ENCODE measurements at regions not wholly inside any gene's neighbourhood (a gene's known extent, or its start where the extent isn't known, plus 50 kb on each side); places are given as distances from the start of the nearest gene placed in this dataset.
A peak's percentile ranks its signal among the peaks of the same experiment; 100 is the strongest.
"Not testable (repeated sequence)": the region's sequence is repeated elsewhere in the genome, so short reads cannot be mapped to it uniquely, and the experiment has no call there.

DNA sequence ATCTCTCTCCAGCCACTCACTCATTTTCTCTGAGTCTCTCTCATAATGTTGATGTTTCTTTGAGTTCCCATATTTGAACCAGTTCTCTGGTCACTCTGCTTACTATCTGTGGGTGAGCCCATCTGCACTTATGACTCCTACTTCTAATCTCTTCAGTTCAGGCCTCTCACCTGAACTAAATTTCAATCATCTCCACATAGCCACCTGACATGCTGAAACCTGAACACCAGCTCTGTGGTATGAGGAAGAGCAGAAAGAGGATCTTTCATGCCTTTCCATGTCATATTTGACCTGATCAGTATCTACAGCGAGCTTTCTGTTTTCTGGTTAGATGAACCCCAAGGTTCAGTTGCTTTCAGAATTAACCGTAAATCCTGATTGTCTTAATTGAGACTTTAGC, 122.2 kb upstream of the ESX1 start:
- DNase-seq (ENCODE audit: low read depth in 2 of 2): no peak

DNA sequence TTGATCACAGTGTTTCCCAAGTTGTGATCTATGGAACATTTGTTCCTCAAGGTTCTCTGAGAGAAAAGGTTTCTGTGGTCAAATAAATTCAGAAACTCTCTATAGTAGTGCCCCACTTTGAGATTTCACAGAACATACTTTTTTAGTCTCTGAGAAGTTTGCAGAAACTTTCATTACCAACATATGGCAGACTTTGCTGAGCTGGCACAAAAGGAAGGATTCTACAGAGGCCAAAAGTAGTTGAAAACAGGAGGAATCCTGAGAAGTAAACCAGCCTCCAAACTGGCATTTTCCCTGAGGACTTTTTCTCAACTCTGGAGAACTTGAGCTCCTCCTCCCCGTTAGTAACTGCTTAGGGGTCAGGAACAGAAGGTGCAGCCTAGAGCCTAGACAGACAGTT, 117.8 kb upstream of the ESX1 start:
- no peak for DNase-seq (ENCODE audit: low read depth in 2 of 2)

GRCh38 chrX:104370089-104370488, 115.4 kb upstream of the ESX1 start:
- no peak for DNase-seq (ENCODE audit: low read depth in 2 of 2)

GRCh38 chrX:104360774-104361173, 106.0 kb upstream of the ESX1 start:
- DNase-seq (ENCODE audit: low read depth in 2 of 2): not testable (repeated sequence)

DNA sequence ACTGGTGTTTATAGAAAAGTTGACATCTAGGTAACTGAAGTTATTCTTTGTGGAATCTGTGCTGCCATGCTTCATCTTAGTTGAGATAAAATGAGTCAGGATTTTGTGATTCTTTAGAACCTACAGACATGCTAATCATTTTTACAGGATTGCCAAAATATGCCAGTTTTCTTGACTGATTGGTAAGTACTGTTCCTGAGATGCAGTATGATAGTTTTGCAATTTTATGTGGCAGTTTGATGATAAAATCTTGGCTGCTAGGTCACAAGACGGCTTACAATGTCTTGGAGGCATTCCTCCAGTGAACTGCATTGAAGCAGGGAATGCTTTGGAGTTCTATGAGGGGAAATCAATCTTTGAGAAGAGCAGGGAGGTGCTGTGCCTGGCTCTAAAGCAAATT, 104.4 kb upstream of the ESX1 start:
- DNase-seq (ENCODE audit: low read depth in 2 of 2): no peak

- DNase-seq (ENCODE audit: low read depth in 2 of 2): no peak
These were observed 96.5 kb upstream of the ESX1 start for GRCh38 chrX:104351173-104351769.

DNA sequence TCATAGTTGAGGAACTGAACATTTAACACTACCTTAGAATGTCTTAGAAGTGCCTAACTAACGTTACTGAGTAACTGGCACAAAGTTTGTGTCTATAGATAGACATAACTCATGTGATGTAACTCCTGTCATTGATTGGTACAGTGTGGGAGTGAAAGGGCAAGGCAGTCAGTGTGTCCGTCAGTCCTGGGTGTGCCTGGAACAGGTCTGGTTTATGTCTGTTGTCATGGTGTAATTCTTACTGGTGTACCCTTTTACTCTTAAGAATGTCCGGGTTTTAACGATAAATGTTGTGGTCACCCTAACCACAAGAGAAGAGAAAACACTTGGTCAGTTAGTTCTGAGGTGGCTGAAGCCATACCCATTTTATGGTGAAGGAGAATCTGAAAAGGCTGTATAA, 93.1 kb upstream of the ESX1 start:
- DNase-seq (ENCODE audit: low read depth in 2 of 2): no peak

DNA sequence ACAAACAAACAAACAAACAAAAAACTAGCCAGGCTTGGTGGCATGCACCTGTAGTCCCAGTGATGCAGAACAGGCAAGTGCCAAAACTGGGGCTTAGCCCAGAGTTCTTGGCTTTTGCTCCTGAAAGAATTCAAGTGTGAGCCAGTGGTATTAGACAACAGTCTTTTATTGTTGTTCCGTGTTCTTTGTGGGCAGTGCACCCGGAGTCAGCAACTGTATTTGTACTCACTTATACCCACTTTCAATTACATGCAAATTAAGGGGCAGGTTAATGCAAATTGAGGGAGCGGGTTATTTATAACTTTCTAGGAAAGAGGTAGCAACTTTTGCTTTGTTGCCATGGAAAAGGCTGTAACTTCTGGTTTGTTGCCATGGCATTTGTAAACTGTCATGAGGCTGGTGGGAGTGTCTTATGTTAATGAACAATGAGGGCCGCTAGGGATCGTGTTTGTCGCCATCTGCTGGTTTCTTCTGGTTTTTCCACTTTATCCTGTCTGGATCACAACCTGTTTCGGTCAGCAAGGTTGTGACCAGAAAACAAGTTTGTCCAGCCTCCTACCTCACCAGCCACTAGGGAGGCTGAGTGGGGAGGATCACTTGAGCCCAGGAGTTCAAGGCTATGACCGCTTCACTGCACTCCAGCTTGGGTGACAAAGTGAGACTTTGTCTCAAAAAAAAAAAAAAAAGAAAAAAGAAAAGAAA, 88.8 kb upstream of the ESX1 start:
- peak; percentile 4 to 8 for DNase-seq (ENCODE audit: low read depth in 2 of 2)

- no peak for DNase-seq (ENCODE audit: low read depth in 2 of 2)
These were observed 87.3 kb upstream of the ESX1 start for GRCh38 chrX:104342065-104342464.

- no peak for DNase-seq (ENCODE audit: low read depth in 2 of 2)
These were observed 81.0 kb upstream of the ESX1 start for GRCh38 chrX:104335756-104336155.

- DNase-seq (ENCODE audit: low read depth in 2 of 2): no peak
These were observed 80.2 kb upstream of the ESX1 start for GRCh38 chrX:104334971-104335370.

DNA sequence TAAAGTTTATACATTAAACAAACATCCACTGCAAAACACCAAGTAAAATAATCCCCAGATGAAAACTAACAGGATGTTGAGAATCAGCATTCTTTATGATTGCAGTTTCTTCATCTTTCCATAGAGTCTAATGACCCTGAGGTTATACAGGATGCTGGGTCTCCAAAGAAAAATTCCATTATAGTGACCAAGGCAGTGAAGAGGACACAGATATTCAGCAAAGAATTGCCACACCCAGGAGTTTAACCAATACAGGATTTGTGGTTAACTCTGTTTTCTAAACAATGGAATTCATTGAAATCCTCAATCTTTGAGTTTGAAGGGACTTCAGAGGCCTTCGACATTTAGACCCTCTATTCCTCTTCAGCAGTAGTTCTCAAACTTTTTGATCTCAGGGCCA, 76.2 kb upstream of the ESX1 start:
- DNase-seq (ENCODE audit: low read depth in 2 of 2): no peak

- no peak for DNase-seq (ENCODE audit: low read depth in 2 of 2)
These were observed 75.0 kb upstream of the ESX1 start for GRCh38 chrX:104329731-104330130.

DNA sequence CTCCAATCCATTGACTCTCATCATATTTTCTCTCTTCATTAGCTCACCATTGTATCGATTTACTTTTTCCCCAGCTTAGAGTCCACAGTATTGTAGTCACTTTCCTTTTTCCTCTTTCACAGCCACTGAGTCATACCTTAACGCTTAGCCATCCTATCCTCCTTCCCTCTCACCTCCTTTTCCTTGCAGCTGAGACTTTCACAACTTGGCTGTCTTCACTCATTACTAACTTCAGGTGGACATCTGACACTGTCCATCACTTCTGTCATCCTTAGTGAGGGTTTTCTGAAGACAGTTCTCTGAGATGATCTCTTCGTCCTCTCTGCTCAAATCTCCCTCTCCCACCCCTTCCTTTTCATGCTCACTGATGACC, 70.5 kb upstream of the ESX1 start:
- no peak for DNase-seq (ENCODE audit: low read depth in 2 of 2)

DNA sequence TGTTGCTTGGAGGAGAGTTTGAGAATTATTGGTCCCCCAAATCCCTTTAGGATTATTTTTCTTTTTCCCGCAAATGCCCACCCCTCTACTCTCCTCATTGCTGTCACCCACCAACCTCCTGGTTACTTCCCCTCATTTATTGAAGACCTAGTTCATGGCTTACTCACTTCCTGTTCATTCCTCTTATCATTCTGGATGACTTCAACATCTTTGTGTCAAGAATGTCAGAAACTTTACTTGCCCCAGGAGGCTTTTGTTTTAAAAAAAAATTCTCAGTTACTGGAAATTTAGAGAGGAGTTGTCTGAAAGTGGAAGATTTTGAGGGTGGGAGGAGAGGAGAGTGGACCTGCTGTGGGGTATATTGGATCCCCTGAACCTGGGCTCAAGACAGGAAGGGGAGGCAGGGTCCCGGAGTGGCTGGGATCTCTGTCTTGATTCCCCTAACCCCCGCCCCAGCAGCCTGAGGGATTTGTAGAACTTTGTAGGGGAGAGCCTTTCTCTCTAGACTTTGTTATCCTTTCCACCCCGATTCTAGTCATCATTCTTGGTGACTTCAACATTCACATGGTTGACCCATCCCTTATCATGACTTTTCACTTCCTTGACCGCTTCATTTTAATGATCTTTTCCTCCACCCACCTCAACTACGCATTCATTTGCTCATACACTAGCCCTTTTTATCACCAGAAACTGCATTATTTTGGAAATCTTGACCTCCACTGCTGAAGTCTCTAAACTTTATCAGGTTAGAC, 69.9 kb upstream of the ESX1 start:
- no peak for DNase-seq (ENCODE audit: low read depth in 2 of 2)

DNA sequence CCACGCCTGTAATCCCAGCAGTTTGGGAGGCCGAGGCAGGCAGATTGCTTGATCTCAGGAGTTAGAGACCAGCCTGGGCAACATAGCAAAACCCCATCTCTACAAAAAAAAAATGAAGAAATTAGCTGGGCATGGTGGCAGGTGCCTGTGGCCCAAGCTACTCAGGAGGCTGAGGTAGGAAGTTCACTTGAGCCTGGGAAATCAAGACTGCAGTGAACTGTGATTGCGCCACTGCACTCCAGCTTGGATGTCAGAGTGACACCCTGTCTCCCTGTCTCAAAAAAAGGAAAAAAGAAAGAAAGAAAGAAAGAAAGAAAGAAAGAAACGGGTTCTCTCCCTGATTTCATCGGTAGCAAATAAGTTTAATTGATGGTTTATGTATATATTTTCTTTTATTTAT, 64.6 kb upstream of the ESX1 start:
- DNase-seq (ENCODE audit: low read depth in 2 of 2): no peak

- DNase-seq (ENCODE audit: low read depth in 2 of 2): no peak
These were observed 63.7 kb upstream of the ESX1 start for GRCh38 chrX:104318330-104319009.

DNA sequence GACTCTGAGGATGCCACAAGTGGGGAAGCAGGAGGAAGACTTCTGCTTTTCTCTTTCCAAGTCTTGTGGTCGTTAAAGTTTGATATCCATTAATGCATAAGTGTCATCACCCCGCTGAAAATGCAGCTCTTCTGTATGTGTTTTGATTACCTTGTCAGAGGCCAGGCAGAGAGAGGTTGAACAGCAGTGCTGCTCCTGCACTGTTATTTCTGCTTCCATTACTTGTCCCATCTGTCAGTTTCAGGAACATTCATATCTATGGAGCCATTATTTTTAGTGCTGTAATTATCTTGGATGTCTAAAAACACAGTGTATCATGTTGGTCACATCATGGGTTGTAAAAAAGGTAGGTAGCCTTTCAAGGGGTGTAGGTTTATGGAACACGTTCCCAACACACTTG, 62.0 kb upstream of the ESX1 start:
- no peak for DNase-seq (ENCODE audit: low read depth in 2 of 2)

DNA sequence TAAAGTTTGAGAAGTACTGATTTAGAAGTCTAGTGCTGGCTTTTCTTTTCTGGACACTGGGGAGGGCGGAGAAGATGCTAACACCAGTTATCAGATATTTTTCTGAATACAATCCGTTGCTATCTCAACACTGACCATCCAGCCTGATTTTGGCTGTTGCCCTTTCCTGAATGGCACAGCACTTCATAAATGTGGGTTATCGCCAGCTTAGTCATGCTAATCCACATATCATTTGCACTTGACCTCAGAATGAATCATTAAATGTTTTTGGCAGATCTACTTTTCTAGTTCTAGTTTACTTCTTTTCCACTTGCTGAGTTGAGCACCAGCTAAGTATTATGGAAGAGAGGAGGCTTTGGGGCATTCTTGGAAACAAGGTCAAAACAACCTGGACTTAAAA, 60.8 kb upstream of the ESX1 start:
- no peak for DNase-seq (ENCODE audit: low read depth in 2 of 2)

DNA sequence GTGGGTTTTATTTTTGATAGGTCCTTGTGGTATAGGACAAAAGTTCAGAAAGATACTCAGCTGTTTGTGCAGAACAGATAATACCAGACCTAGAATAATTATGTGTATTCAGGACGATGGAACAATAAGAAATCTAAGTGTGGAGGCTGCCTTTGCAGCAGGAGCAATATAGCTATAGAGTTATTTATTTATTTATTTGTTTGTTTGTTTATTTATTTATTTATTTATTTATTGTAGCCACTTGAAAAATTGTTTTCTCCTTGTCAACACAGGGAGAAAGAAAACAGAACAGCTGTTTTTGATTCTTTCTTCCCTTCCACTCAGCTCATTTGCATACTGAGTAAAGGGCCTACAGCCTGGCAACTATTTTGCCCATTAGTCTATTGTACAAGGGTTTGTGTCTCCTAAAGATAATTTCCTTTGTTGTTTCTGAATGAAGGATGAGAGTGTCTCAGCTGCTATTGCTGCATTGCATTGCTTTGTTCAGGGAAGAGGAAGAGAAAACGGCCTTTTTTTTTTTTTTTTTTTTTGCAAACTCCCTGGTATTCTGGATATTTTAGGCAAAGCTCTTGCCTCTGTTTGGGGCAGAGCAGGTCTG, 56.0 kb upstream of the ESX1 start:
- DNase-seq (ENCODE audit: low read depth in 2 of 2): no peak

- DNase-seq (ENCODE audit: low read depth in 2 of 2): no peak
These were observed 55.4 kb upstream of the ESX1 start for GRCh38 chrX:104310090-104310489.

DNA sequence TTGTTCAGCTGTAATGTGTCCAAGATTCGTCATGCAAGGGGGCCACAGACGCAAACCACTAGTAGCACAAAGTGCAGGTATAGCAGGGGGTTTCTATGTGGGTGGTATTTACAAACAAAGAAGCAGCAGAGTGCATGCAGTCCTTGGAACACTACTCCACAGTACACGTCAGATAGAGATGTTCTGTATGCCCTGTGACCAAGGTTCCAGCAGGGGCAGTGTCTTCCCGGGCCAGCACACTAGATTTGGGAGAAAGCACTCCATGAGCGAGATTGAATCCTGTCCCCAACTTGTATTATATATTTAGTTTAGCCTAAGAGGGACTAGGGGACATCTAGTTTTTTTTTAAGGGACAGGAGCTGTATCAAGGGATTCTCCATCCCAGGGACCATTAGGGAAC, 54.4 kb upstream of the ESX1 start:
- DNase-seq (ENCODE audit: low read depth in 2 of 2): no peak
